HG02981 (cell line): ENCODE measurements at regions not wholly inside any gene's neighbourhood (a gene's known extent, or its start where the extent isn't known, plus 50 kb on each side); places are given as distances from the start of the nearest gene placed in this dataset.
"Not testable (repeated sequence)": the region's sequence is repeated elsewhere in the genome, so short reads cannot be mapped to it uniquely, and the experiment has no call there.

Experiments used
- ATAC-seq: cut with Tn5 transposase; IDR thresholded peaks from one replicate; pipeline ENCODE4 v1.9.1; 2021; ENCODE audit warnings: mild to moderate bottlenecking, moderate library complexity; ENCODE audit not compliant: unreplicated experiment

DNA sequence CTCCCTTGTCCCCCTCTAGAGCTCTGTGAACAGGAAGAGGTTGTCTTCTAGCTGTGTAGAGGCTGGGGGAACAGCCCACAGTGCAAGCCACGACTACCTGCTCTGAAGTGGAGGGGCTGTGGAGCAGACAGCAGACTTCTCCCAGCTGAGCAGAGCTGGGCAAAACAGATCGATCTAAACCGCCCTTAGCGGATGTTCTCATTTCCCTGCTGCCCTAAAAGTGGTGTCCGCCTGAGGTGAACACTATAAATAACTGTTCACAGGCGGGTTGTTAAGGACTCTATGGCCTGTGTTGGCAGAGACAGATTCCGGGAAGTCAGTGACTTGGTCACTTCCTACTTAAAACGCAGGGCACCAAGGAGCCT, 203.2 kb downstream of the RHOU start:
- ATAC-seq, result no peak

DNA sequence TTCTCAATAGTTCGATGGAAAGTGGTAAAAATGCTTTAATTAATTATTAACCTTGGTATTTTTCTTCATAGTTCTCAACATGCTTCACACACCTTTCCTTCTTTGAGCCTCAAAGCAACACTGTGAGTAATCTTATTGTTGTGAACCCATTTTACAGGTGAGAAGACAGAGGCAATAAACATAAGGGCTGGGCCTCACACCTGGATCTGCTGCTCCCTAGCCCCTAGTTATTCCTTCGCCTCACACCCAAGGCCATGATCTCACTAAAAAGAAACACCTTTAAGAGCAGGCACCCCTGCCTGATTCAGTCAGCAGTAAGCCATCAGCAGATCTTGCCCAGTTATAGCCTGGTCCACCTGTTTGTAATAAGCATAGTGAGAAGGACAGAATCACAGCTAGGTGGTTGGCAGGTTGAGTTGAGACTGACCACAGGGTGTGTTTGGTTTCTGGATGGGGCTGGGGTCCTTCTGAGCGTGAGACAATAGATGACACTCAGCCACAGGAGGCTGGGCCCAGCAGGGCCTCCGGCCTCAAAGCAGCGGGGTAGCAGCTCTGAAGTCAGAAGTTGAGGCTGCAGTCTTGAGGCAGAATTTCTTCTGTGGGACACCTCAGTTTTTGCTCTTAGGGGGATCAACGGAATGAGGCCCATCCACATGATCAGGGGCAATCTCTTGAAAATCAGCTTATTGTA, 203.9 kb downstream of the RHOU start:
- ATAC-seq, result no peak

DNA sequence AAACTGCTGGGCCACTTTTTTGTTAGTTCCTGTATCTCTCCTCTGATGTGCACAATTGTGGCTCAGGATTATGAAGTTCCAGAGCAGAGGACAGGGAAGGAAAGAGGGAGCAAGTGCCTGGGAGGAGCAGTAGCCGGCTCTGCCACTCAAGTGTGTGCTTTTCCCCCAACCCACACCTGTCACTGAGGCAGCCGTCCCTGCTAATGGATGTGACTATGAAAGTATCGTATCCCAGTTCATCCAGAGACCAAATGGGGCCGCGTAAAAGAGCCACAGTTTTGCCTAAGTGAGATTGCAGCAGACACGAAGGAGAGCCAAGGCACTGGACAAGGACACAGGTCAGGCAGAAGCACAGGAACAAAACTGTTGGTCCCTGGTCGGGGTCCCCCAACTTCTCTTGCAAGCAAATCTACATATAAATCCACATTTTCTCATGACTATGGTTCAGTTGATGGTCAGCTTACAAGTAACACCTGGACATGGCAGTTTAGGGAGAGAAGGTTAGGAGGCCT, 204.7 kb downstream of the RHOU start:
- ATAC-seq, result no peak

DNA sequence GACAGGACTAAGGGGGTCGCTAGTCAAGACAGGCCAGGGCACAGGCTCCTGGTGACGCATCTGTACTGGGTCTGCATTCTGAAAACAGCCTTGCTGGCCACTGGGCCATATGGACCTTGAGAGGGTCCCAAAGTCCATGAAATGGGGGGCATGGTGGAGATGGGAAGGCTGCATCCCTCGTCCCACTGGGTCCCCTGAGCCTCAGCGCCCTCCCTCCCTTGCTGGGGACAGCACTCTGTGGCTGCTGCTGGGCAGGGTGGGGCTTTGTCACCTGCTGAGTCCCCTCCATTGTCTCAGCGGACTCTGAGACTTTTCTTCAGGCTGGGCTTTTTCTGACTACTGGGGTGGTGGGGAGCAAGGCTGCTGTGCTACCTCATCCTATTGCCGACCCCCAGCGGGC, 205.2 kb downstream of the RHOU start:
- ATAC-seq, result no peak

DNA sequence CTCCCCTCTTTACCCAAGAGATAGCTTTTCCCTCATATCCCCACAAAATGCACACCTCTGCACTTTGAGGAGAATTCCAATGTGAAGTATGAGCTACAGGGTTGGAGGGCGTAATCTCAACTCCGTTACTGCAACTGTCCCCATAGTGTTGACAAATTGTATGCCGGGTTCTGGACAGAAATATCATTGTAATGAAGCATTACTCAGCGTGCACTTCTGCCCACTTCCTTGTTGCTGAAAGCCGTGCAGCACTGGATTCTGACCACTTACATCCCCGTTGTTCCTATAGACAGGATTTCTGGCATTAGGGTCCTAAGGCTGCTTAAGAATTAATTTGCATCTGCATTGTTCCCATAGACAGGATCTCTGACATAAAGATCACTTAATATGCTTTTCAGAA, 205.6 kb downstream of the RHOU start:
- no peak for ATAC-seq

DNA sequence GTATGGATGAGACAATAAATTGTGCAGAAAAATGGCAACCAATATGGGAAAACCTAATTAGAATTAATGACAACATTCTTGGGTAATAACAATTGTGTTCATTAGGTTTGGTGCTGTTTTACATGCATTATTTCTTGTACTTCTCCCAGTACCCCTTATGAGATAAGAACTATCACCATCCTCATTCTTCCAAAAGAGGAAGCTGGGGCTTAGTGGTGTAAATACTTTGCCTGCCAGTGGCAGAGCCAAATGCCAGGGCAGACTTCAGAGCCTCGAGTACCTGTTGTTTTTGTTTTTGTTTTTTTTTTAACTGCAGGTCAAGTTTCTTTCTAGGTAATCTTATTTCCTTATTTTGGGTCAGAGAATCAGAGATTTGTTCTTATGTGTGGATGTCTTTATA, 206.4 kb downstream of the RHOU start:
- no peak for ATAC-seq

DNA sequence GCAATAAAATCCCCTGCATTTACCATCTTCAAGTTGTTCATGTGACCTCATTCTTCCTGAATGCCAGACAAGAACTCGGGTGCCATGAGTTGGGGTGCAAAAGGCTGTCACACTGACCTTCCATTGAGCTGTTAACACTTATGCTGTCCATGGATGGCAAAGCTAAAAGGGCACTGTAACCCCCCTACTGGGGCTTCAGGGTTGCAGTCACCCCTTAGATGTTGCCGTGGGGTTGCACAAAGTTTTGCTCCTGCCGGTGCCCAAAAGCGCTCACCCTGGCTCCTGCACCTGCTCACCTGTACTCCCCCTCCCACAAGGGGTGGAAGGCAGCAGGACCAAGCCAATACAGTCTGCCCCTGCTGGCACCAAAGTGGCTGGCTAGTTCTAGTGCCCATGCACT, 208.2 kb downstream of the RHOU start:
- ATAC-seq, result no peak

DNA sequence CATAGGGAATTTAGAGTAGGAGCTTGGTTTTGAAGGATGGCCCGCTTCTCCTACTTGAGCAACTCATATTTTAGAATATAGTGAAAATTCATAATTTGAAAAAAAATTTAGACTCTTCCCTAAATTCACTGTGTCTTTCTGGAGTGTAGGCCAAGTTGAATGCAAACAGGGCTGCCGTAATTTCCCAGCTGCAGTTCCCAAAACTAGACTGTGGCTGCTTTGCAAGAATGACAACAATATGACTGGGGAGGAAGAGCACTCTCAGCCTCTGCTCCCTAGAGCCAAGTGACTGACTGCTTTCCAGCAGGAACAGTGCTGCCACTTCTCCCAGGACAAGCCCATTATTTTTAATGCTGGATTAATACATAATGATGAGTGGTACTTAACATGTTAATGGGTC, 209.0 kb downstream of the RHOU start:
- no peak for ATAC-seq

DNA sequence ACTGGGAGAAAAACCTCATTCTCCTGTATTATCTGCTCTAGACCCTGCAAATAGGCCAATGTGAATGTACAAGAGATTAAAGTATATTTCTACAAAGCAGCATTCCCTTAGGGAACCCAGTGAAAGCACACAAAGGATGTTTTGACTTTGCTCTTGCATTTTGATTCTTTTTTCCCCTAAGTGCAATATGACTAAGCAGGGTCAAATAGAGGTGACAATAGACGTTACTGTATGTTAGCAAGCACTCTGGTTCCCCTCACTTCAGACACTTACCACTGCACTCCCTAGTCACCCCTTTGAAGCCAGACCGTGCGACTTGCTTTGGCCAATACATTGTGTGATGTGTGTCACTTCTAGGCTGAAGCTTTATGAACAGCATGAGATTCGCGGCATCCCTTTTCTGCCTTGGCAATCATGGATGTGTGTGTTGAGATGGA, 209.7 kb downstream of the RHOU start:
- ATAC-seq, result no peak

DNA sequence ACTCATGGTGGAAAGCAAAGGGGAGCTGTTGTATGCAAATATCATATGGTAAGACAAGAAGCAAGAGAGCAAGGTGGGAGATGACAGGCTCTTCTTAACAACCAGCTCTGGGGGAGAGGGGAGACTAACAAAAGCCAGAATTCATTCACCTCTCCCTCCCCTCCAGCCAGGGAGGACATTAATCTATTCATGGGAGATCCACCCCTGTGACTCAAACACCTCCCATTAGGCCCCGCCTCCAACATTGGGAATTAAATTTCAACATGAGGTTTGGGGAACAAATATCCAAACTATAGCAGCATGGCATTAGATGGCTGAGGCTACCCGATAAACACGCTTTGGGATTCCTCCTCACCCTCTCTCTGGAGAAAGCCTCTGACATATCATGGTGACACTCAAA, 210.6 kb downstream of the RHOU start:
- ATAC-seq, result no peak

DNA sequence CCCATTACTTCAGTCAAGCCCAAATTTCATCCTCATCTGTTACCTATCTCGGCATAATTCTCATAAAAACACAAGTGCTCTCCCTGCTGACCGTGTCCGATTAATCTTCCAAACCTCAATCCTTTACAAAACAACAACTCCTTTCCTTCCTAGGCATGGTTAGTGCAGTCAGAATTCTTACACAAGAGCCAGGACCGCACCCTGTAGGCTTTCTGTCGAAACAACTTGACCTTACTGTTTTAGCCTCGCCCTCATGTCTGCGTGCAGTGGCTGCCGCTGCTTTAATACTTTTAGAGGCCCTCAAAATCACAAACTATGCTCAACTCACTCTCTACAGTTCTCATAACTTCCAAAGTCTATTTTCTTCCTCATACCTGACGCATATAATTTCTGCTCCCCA, 214.3 kb downstream of the RHOU start:
- not testable (repeated sequence) for ATAC-seq

DNA sequence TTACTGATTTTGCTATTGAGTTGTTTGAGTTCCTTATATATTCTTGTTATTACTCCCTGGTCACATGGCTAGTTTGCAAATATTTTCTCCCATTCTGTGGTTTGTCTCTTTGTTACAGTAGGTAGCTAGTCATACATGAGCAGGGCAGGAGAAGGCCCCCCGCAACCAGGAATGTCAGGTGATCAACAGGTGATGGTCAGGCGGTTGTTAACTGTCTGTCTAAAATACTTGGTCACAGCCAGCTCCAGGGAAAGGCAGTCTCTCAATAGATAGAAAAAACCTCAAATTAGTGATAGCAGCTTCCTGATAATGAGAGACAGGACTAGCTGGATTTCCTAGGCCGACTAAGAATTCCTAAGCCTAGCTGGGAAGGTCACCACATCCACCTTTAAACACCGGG, 217.9 kb downstream of the RHOU start:
- no peak for ATAC-seq

DNA sequence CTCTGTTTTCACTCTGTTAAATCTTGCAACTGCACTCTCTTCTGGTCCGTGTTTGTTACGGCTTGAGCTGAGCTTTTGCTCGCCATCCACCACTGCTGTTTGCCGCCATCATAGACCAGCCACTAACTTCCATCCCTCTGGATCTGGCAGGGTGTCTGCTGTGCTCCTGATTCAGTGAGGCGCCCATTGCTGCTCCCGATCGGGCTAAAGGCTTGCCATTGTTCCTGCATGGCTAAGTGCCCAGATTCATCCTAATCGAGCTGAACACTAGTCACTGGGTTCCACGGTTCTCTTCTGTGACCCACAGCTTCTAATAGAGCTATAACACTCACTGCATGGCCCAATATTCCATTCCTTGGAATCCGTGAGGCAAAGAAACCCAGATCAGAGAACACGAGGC, 218.5 kb downstream of the RHOU start:
- ATAC-seq, result not testable (repeated sequence)

DNA sequence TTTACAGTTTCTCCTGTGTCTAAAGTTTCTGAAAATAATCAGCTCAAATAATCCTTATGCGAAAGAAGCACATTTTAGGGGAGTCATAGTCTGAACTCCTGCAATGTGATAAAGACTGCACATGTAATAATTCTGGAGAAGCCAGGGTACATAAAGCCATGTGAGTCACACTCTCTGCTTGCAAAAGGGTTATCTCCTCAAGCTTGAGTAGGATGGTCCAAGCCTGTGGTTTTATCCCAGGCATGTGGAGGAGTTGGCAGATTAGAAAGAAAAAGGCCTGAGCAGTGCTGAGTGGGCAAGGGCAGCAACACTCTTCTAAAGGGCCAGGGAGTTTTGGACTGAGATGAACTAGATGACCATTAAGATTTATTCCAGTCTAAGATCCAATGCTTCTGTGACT, 220.4 kb downstream of the RHOU start:
- ATAC-seq, result no peak

DNA sequence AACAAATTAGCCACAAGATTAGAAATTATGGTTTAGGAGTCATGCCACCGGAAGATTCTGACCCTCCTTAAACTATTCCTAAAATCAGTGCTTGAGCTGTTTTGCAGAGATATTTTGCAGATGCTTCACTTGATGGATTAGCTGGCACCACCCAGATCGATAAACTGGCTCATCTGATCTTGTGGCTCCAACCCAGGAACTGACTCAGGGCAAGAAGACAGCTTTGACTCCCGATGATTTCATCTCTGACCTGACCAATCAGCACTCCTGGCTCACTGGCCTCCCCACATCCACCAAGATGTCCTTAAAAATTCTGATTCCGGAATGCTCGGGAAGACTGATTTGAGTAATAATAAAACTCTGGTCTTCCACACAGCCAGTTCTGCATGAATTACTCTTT, 221.6 kb downstream of the RHOU start:
- no peak for ATAC-seq

DNA sequence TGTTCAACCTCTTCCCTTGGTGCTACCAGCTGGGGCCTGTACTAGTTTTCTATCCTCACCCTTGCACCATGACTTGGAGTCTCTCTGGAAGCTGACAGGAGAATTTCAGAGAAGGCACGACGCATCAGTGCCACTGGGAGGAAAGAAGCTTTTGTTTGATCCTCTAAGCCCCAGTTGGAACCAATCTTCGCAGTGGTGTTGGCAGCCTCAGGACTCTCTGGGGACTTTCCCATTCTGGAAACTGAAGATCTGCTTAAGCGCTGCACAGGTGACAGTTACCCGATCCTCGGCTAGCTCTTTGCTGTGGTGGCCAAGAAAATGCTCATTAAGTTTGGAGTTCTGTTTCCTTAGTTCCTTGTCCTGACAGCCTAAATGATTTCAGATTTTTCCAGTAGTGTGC, 222.3 kb downstream of the RHOU start:
- ATAC-seq, result no peak

DNA sequence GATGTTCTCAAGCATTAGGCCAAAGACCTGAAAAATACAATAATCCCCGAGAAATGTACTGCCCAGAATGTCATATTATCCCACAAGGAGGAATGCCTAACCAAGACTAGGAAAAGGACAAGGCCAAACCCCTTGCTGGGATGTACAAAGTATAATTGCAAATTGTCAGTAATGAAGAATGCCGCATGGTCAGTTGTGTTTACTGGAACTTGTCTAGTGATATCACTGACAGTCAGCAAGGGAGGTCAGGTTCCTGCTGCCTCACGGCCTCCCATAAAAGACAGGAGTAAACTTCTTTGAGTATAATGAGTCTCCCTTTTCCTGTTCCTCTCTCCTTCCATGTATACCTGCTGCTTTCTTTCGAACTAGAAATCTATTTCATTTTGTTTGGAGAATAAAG, 222.8 kb downstream of the RHOU start:
- ATAC-seq, result no peak

DNA sequence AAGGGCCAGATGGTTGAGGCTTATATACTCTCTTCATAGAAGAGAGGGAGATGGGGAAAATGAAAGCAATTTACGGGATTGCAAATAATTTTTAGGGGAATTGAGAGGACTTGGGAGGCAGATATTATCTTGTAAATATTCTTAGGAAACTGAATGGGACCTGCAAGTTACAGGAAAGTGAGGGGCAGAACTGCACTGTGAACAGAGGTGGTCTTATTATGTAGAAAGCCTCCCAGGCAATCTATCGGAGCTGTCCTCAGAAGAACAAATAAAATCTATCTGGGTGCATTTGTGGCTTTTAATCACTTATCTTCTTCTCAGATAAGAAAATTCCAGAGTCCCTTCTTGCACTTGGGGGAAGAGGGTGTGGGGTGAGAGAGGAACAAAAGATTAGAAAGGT, 223.5 kb downstream of the RHOU start:
- ATAC-seq, result no peak

DNA sequence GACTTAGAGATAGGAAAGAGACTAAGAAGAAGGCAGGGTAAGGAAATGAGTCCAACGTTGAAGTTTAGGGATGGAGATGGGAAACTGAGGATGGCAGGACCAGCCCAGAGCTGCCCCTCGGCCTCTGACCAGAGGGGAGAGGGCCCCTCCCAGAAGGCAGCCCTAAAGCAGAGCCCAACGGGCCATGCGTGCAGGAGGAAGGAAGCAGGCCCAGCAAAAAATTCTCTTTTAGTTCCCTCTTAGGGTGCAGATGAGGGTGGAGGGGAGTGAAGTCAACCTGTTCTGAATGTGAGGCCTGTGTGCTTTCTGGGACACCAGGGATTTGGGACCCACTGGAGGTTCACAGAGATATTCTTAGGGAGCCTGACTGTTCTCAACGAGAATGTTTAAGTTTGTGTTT, 225.4 kb downstream of the RHOU start:
- no peak for ATAC-seq

DNA sequence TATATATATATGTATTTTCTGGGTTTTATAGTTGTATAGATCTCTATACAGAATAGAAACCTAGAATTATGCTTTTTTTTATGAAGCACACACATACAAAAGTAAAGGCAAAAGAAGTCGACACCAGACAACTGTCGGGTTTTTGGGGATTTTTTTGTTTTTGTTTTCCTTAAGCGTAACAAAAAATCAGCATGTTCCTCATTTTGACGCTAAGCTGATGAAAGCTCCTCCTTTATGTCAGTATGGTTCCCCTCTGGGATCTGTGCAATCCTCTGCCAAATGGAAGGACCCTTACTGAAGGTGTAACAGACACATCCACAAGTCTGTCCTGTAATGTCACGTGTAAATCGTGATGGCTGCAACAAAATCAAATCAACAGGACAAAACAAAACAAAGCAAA, 226.2 kb downstream of the RHOU start:
- ATAC-seq, result no peak

DNA sequence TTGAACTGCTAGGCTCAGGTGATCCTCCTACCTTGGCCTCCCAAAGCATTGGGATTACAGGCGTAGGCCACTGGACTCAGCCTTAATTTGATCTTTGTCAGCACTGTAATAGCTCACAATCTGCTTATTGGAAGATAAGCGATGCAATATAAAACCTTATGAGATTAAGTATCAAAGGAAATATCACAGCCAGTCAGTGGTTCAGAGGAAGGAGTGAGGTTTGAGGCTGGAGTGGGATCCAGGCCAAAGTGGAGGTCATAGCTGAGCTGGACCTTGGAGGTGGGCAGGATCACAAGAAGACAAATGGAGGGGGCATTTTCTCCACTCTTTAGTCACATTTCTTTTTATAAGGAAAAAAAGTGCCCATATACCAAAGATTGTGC, 228.5 kb downstream of the RHOU start:
- no peak for ATAC-seq

DNA sequence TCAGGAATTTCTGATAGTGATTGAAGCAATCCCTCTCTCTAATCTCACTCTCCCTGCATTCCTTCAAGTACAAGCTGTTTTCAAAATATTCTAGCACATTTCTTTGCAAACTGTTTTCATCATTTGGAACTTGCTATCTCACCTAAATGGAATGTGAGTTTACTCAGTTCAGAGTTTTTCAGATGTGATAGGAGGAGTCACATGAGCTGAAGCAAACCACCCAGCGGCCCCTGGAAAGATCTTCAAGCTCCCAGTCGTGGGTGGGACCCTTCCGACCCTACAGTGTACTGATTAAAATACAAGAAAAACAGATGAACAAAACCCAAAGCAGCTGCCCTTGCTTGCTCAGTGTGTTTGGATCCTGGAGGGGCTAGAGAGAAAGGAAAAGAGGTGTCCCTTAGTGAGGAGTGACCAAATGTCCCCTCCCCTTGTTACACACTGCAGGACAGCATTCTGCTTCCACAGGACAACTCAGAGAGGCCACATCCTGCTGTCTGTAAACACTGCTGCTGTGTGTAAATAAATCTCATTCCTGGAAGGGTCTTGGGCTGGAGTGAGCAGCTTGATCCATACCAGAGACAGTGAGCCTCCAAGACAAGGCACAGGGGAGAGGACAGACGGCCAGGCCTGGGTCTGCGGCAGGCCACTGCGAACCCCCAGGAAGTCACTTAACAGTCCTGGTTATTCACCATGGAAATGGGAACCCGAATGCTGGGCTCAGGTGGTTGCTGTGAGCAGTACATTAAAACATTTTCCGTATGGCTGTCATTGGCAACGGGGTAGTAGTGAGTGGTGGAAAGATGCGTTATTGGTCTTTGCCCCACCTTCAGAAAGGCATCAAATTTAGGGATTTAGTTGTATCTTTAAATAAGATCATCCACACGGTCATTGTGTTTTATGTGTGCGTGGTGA, 229.2 kb downstream of the RHOU start:
- no peak for ATAC-seq
